Uterus (tissue), 2 donors: ENCODE measurements at regions not wholly inside any gene's neighbourhood (a gene's known extent, or its start where the extent isn't known, plus 50 kb on each side); places are given as distances from the start of the nearest gene placed in this dataset.

Experiments
- POLR2A ChIP-seq, 2 donors: fragments of 450-650 bp; IDR thresholded peaks; one replicate each; pipeline ENCODE4 v1.6.1; 2016; ENCODE audit warnings: antibody characterized with exemption in 2 of 2, mild to moderate bottlenecking in 1 of 2, moderate library complexity in 1 of 2
- TF ChIP-seq, protein P1 (sequence below), 4 experiments: fragments of 200-600 bp in 2 of 4; fragments of 450-650 bp in 2 of 4; sonication (generic) in 2 of 4; IDR thresholded peaks; one replicate each; pipeline ENCODE4 v1.5.1; 2016 to 2019; ENCODE audit warnings: antibody characterized with exemption in 4 of 4, mild to moderate bottlenecking in 2 of 4, moderate library complexity in 1 of 4

- TF ChIP-seq, protein P1, sequence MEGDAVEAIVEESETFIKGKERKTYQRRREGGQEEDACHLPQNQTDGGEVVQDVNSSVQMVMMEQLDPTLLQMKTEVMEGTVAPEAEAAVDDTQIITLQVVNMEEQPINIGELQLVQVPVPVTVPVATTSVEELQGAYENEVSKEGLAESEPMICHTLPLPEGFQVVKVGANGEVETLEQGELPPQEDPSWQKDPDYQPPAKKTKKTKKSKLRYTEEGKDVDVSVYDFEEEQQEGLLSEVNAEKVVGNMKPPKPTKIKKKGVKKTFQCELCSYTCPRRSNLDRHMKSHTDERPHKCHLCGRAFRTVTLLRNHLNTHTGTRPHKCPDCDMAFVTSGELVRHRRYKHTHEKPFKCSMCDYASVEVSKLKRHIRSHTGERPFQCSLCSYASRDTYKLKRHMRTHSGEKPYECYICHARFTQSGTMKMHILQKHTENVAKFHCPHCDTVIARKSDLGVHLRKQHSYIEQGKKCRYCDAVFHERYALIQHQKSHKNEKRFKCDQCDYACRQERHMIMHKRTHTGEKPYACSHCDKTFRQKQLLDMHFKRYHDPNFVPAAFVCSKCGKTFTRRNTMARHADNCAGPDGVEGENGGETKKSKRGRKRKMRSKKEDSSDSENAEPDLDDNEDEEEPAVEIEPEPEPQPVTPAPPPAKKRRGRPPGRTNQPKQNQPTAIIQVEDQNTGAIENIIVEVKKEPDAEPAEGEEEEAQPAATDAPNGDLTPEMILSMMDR (IDR thresholded peaks at IDR 0.05): no peak
- no peak for TF ChIP-seq POLR2A (IDR thresholded peaks at IDR 0.05)
Measured at GRCh38 chr1:5244631-5245285, 590.3 kb downstream of the AJAP1 start.
